Mesenchymal stem cell (in vitro differentiated cells and primary cell): ENCODE measurements at regions not wholly inside any gene's neighbourhood (a gene's known extent, or its start where the extent isn't known, plus 50 kb on each side); places are given as distances from the start of the nearest gene placed in this dataset.

Source experiments
- DNase-seq: peaks from one replicate; pipeline ENCODE4 v3.0.0-alpha.2; 2013
- H2AFZ ChIP-seq: one replicate; pipeline ENCODE4 v1.6.1; 2013; ENCODE audit warnings: low read depth, mild to moderate bottlenecking, control low read depth, inconsistent platforms, low read length, moderate library complexity
- H2AK5ac ChIP-seq: 2 replicates; pipeline ENCODE4 v1.6.1; 2013; ENCODE audit warnings: low read length, moderate library complexity, mild to moderate bottlenecking, inconsistent platforms; ENCODE audit not compliant: severe bottlenecking
- H2BK120ac ChIP-seq: one replicate; pipeline ENCODE4 v1.6.1; 2013; ENCODE audit warnings: low read depth, mild to moderate bottlenecking, inconsistent platforms, low read length, moderate library complexity
- H2BK12ac ChIP-seq, 2 experiments: one replicate each; pipeline ENCODE4 v1.6.1; 2013; ENCODE audit warnings: inconsistent platforms in 2 of 2, low read length in 2 of 2, mild to moderate bottlenecking in 2 of 2, moderate library complexity in 2 of 2, control low read depth in 1 of 2
- H2BK15ac ChIP-seq: one replicate; pipeline ENCODE4 v1.6.1; 2013; ENCODE audit warnings: mild to moderate bottlenecking, low read depth, inconsistent platforms; ENCODE audit not compliant: poor library complexity, severe bottlenecking
- H2BK5ac ChIP-seq: 2 replicates; pipeline ENCODE4 v1.6.1; 2013; ENCODE audit warnings: low read depth, mild to moderate bottlenecking, low read length, control low read depth, inconsistent platforms; ENCODE audit not compliant: poor library complexity, severe bottlenecking
- H3K14ac ChIP-seq, 2 experiments: one replicate each; pipeline ENCODE4 v1.6.1; 2013; ENCODE audit warnings: inconsistent platforms in 2 of 2, low read length in 2 of 2, control low read depth in 1 of 2, mild to moderate bottlenecking in 1 of 2, moderate library complexity in 1 of 2
- H3K18ac ChIP-seq, 2 experiments: one replicate each; pipeline ENCODE4 v1.6.1; 2013; ENCODE audit warnings: inconsistent platforms in 2 of 2, low read length in 2 of 2, control low read depth in 1 of 2, low read depth in 1 of 2, mild to moderate bottlenecking in 1 of 2
- H3K23ac ChIP-seq, 2 experiments: one replicate each; pipeline ENCODE4 v1.6.1; 2013; ENCODE audit warnings: inconsistent platforms in 2 of 2, low read length in 2 of 2, mild to moderate bottlenecking in 2 of 2, moderate library complexity in 2 of 2, control low read depth in 1 of 2
- H3K27ac ChIP-seq: 2 replicates; pipeline ENCODE4 v1.5.1; 2013; ENCODE audit warnings: mild to moderate bottlenecking, moderate library complexity, low read length, control low read depth, inconsistent platforms; ENCODE audit not compliant: poor library complexity, severe bottlenecking
- H3K27me3 ChIP-seq, 2 experiments: 2 replicates each; pipeline versions ENCODE4 v1.6.1 to v1.7.0; 2013; ENCODE audit warnings: low read length in 2 of 2, mild to moderate bottlenecking in 2 of 2, moderate library complexity in 2 of 2, control low read depth in 1 of 2, inconsistent platforms in 1 of 2; ENCODE audit not compliant: control insufficient read depth in 1 of 2, insufficient read depth in 1 of 2
- H3K36me3 ChIP-seq, 2 experiments: 2 replicates each; pipeline versions ENCODE4 v1.6.1 to v1.7.0; 2013; ENCODE audit warnings: low read length in 2 of 2, control low read depth in 1 of 2, inconsistent platforms in 1 of 2, low read depth in 1 of 2, mild to moderate bottlenecking in 1 of 2; ENCODE audit not compliant: insufficient read depth in 2 of 2, control insufficient read depth in 1 of 2
- H3K4ac ChIP-seq, 2 experiments: one replicate each; pipeline ENCODE4 v1.6.1; 2013; ENCODE audit warnings: inconsistent platforms in 2 of 2, low read length in 2 of 2, mild to moderate bottlenecking in 2 of 2, moderate library complexity in 2 of 2, control low read depth in 1 of 2, low read depth in 1 of 2
- H3K4me1 ChIP-seq: 2 replicates; pipeline ENCODE4 v1.6.1; 2013; ENCODE audit warnings: low read depth, low read length, control low read depth; ENCODE audit not compliant: control insufficient read depth, insufficient read depth
- H3K4me2 ChIP-seq: 2 replicates; pipeline ENCODE4 v1.6.1; 2013; ENCODE audit warnings: low read length, mild to moderate bottlenecking, inconsistent platforms; ENCODE audit not compliant: poor library complexity, severe bottlenecking
- H3K4me3 ChIP-seq, 2 experiments: 2 replicates each; pipeline versions ENCODE4 v1.5.1 to v1.7.0; 2013; ENCODE audit warnings: low read length in 2 of 2, mild to moderate bottlenecking in 2 of 2, control low read depth in 1 of 2, low read depth in 1 of 2; ENCODE audit not compliant: insufficient read depth in 1 of 2
- H3K79me1 ChIP-seq: replicated peaks from 2 replicates; pipeline ENCODE4 v1.6.1; 2013; ENCODE audit warnings: mild to moderate bottlenecking, control low read depth, low read length, inconsistent platforms; ENCODE audit not compliant: poor library complexity, severe bottlenecking
- H3K9ac ChIP-seq: 2 replicates; pipeline ENCODE4 v1.7.0; 2013; ENCODE audit warnings: mild to moderate bottlenecking, low read length, moderate library complexity
- H3K9me3 ChIP-seq: 2 replicates; pipeline ENCODE4 v1.7.0; 2013; ENCODE audit warnings: mild to moderate bottlenecking, low read length; ENCODE audit not compliant: control insufficient read depth
- H4K8ac ChIP-seq: one replicate; pipeline ENCODE4 v1.6.1; 2013; ENCODE audit warnings: inconsistent platforms, mild to moderate bottlenecking, low read length, moderate library complexity
- H4K91ac ChIP-seq: one replicate; pipeline ENCODE4 v1.6.1; 2013; ENCODE audit warnings: mild to moderate bottlenecking, low read length, inconsistent platforms
- WGBS: methylation state at CpG from one replicate; pipeline ENCODE4 v1.1.7; 2013; ENCODE audit warnings: mixed read lengths; 5-methylcytosine and 5-hydroxymethylcytosine counted together

GRCh38 chr11:122275508-122275907, 159.5 kb upstream of the BLID start:
- H3K18ac ChIP-seq, result no peak overlapping the region
- H2BK5ac ChIP-seq, result no peak overlapping the region
- no peak overlapping the region for H3K4me2 ChIP-seq
- no peaks in the 10 kb centered on the region for H3K79me1 ChIP-seq
- no peak overlapping the region for H3K4ac ChIP-seq
- 65% methylated on average over 2 of the region's 4 CpGs for WGBS
- no peak overlapping the region for H3K4me3 ChIP-seq
- DNase-seq, result no peak
- no peak overlapping the region for H3K27ac ChIP-seq
- H2AFZ ChIP-seq, result no peak overlapping the region
- H4K8ac ChIP-seq, result no peak overlapping the region
- H4K91ac ChIP-seq, result no peak overlapping the region
- no peak overlapping the region for H2BK12ac ChIP-seq
- H3K14ac ChIP-seq, result no peak overlapping the region
- peaks cover 0 to 7% of the 10 kb centered on the region in 2 experiments for H3K27me3 ChIP-seq
- no peak overlapping the region for H2AK5ac ChIP-seq
- no peaks in the 10 kb centered on the region for H3K9me3 ChIP-seq
- no peak overlapping the region for H3K23ac ChIP-seq
- no peaks in the 10 kb centered on the region for H3K4me1 ChIP-seq
- H2BK120ac ChIP-seq, result no peak overlapping the region
- H3K9ac ChIP-seq, result no peak overlapping the region
- H2BK15ac ChIP-seq, result no peak overlapping the region
- H3K36me3 ChIP-seq, result no peaks in the 10 kb centered on the region

- Histone ChIP-seq H3K4me3 (no peak overlapping the region), H3K4me1 (no peaks in the 10 kb centered on the region), H3K14ac (no peak overlapping the region), H3K23ac (no peak overlapping the region), H3K79me1 (no peaks in the 10 kb centered on the region), H3K9ac (no peak overlapping the region), H2BK5ac (no peak overlapping the region), H3K4ac (no peak overlapping the region), H3K18ac (no peak overlapping the region), H2AK5ac (no peak overlapping the region), H3K36me3 (no peaks in the 10 kb centered on the region), H4K8ac (no peak overlapping the region), H4K91ac (no peak overlapping the region), H3K27ac (no peak overlapping the region), H2AFZ (no peak overlapping the region), H3K4me2 (no peak overlapping the region), H3K9me3 (no peaks in the 10 kb centered on the region), H2BK15ac (no peak overlapping the region), H2BK120ac (no peak overlapping the region), H3K27me3 (peaks cover 0 to 7% of the 10 kb centered on the region in 2 experiments), H2BK12ac (no peak overlapping the region)
- peak; percentile 8 for DNase-seq
- WGBS, result 72% methylated on average over 3 of the region's 3 CpGs
These were observed 157.6 kb upstream of the BLID start for GRCh38 chr11:122273476-122274191.

- Histone ChIP-seq H2AFZ (no peak overlapping the region), H2BK15ac (no peak overlapping the region), H2BK5ac (no peak overlapping the region), H2BK120ac (no peak overlapping the region), H3K23ac (no peak overlapping the region), H3K4me1 (no peaks in the 10 kb centered on the region), H3K36me3 (no peaks in the 10 kb centered on the region), H4K8ac (no peak overlapping the region), H3K4ac (no peak overlapping the region), H4K91ac (no peak overlapping the region), H3K79me1 (no peaks in the 10 kb centered on the region), H3K27ac (no peak overlapping the region), H3K18ac (no peak overlapping the region), H2AK5ac (no peak overlapping the region), H3K4me3 (no peak overlapping the region), H3K9me3 (no peaks in the 10 kb centered on the region), H3K27me3 (peaks cover 0 to 5% of the 10 kb centered on the region in 2 experiments), H3K9ac (no peak overlapping the region), H3K14ac (no peak overlapping the region), H3K4me2 (no peak overlapping the region), H2BK12ac (no peak overlapping the region)
- 72% methylated on average over 3 of the region's 4 CpGs for WGBS
- DNase-seq, result no peak
These were observed 155.7 kb upstream of the BLID start for GRCh38 chr11:122271745-122272144.

- Histone ChIP-seq H2BK120ac (no peak overlapping the region), H3K9ac (no peak overlapping the region), H3K9me3 (no peaks in the 10 kb centered on the region), H3K27me3 (peaks cover 0 to 5% of the 10 kb centered on the region in 2 experiments), H3K14ac (no peak overlapping the region), H2BK5ac (no peak overlapping the region), H3K23ac (no peak overlapping the region), H3K4me1 (no peaks in the 10 kb centered on the region), H4K91ac (no peak overlapping the region), H3K18ac (no peak overlapping the region), H3K36me3 (no peaks in the 10 kb centered on the region), H3K4ac (no peak overlapping the region), H4K8ac (no peak overlapping the region), H2BK12ac (no peak overlapping the region), H3K27ac (no peak overlapping the region), H2BK15ac (no peak overlapping the region), H3K79me1 (no peaks in the 10 kb centered on the region), H3K4me2 (no peak overlapping the region), H3K4me3 (no peak overlapping the region), H2AK5ac (no peak overlapping the region), H2AFZ (no peak overlapping the region)
- 89% methylated on average over 5 of the region's 5 CpGs for whole genome bisulfite sequencing
- DNase-seq, result no peak
These were observed 155.1 kb upstream of the BLID start for GRCh38 chr11:122271137-122271536.
